ENCODE measurements at regions not wholly inside any gene's neighbourhood (a gene's known extent, or its start where the extent isn't known, plus 50 kb on each side); places are given as distances from the start of the nearest gene placed in this dataset.

DNA sequence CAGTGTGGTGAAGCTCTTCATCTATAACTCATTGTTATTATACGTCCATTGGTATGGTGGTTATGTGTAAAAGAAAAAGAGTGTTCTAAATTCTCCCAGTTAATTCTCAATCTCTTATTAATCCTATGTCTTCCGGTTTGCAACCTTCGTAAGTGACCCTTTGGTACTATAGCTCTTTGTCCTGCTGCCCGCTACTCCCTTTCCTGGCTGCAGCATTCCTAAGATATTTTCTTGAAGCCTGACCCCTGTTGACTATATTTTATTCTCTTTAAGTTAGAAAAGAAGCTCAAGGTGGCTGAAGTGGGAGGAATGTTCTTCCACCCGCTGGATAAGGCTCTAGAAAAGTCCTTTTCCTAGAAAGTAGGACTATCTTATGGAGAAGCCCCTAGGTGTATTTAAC, 684.8 kb downstream of the SOCS6 start:
- Histone ChIP-seq H3K9me3 (ENCODE audit: low read length) (no peaks in the 10 kb centered on the region), H3K79me2 (ENCODE audit: insufficient read depth, low read length) (no peaks in the 10 kb centered on the region), H3K27ac (ENCODE audit: extremely low read length, insufficient read depth, low read length) (no peak overlapping the region), H3K4me2 (ENCODE audit: low read depth, low read length) (no peak overlapping the region), H2AFZ (ENCODE audit: low read length) (no peak overlapping the region), H3K4me3 (replicated peaks in 1 of 3; ENCODE audit: insufficient read depth in 1 of 3, low read depth in 2 of 3, low read length in 3 of 3) (no peak overlapping the region), H3K27me3 (ENCODE audit: control insufficient read depth in 1 of 2, insufficient read depth in 2 of 2, low read length in 2 of 2) (no peaks in the 10 kb centered on the region), H3K4me1 (ENCODE audit: insufficient read depth, low read length) (no peaks in the 10 kb centered on the region), H4K20me1 (ENCODE audit: insufficient read depth, low read length) (no peaks in the 10 kb centered on the region), H3K36me3 (replicated peaks in 1 of 2; ENCODE audit: control insufficient read depth in 1 of 2, insufficient read depth in 2 of 2, low read length in 2 of 2) (no peaks in the 10 kb centered on the region), H3K9ac (ENCODE audit: insufficient read depth, low read depth, low read length) (no peak overlapping the region)
- in situ Hi-C loops (cut with HindIII; ENCODE audit: extremely low pct_ligation_motif_present, low pct_unique_long_range_greater_than_20kb): no loop called here
- BruUV-seq (replicated peaks): no TSS peak
- DNase-seq (ENCODE audit: low spot score) (no peak), ATAC-seq (no peak), FAIRE-seq (no peak)
- TF ChIP-seq ASH2L (IDR thresholded peaks at IDR 0.05; ENCODE audit: insufficient read length, low read depth, low read length): no peak
- no peak for TF ChIP-seq RFX5 (IDR thresholded peaks at IDR 0.05; ENCODE audit: low read depth, low read length)
- TF ChIP-seq FOXP1 (IDR thresholded peaks at IDR 0.05): no peak
- TF ChIP-seq FOXP1 (CRISPR knock-in tag; IDR thresholded peaks at IDR 0.05): no peak
- TF ChIP-seq ZNF567 (CRISPR knock-in tag; IDR thresholded peaks at IDR 0.05; ENCODE audit: borderline replicate concordance): no peak
- no peak for TF ChIP-seq NPAS2 (CRISPR knock-in tag; IDR thresholded peaks at IDR 0.05; ENCODE audit: borderline replicate concordance)
- TF ChIP-seq, protein P1, sequence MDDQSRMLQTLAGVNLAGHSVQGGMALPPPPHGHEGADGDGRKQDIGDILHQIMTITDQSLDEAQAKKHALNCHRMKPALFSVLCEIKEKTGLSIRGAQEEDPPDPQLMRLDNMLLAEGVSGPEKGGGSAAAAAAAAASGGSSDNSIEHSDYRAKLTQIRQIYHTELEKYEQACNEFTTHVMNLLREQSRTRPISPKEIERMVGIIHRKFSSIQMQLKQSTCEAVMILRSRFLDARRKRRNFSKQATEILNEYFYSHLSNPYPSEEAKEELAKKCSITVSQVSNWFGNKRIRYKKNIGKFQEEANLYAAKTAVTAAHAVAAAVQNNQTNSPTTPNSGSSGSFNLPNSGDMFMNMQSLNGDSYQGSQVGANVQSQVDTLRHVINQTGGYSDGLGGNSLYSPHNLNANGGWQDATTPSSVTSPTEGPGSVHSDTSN (CRISPR knock-in tag; IDR thresholded peaks at IDR 0.05; ENCODE audit: borderline replicate concordance): no peak
- TF ChIP-seq, protein P2, sequence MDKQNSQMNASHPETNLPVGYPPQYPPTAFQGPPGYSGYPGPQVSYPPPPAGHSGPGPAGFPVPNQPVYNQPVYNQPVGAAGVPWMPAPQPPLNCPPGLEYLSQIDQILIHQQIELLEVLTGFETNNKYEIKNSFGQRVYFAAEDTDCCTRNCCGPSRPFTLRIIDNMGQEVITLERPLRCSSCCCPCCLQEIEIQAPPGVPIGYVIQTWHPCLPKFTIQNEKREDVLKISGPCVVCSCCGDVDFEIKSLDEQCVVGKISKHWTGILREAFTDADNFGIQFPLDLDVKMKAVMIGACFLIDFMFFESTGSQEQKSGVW (CRISPR knock-in tag; IDR thresholded peaks at IDR 0.05; ENCODE audit: borderline replicate concordance): no peak
- ChIA-PET POLR2A (no interaction called here), CTCF (ENCODE audit: low intra/inter-chr PET ratio, low total read pairs) (no interaction called here)
- intact Hi-C loops (cut with micrococcal nuclease; ENCODE audit: unreplicated experiment): no loop called here
- WGBS (ENCODE audit: low lambda C conversion rate): 2% methylated on average over 5 of the region's 5 CpGs

- no peaks in the 10 kb centered on the region for H3K9me3 ChIP-seq (ENCODE audit: low read length)
- CTCF ChIA-PET (ENCODE audit: low intra/inter-chr PET ratio, low total read pairs): no interaction called here
- intact Hi-C loops (cut with micrococcal nuclease; ENCODE audit: unreplicated experiment): no loop called here
- H3K79me2 ChIP-seq (ENCODE audit: insufficient read depth, low read length): no peaks in the 10 kb centered on the region
- no peak overlapping the region for H3K27ac ChIP-seq (ENCODE audit: extremely low read length, insufficient read depth, low read length)
- DNase-seq (ENCODE audit: low spot score): no peak
- FAIRE-seq: no peak
- no peak overlapping the region for H2AFZ ChIP-seq (ENCODE audit: low read length)
- whole genome bisulfite sequencing (ENCODE audit: low lambda C conversion rate): 21% methylated on average over 3 of the region's 3 CpGs
- BruUV-seq (replicated peaks): no TSS peak
- no peaks in the 10 kb centered on the region for H3K4me1 ChIP-seq (ENCODE audit: insufficient read depth, low read length)
- no peak for ATAC-seq
- no peak overlapping the region for H3K4me2 ChIP-seq (ENCODE audit: low read depth, low read length)
- POLR2A ChIA-PET: no interaction called here
- no peak overlapping the region for H3K4me3 ChIP-seq (replicated peaks in 1 of 3; ENCODE audit: insufficient read depth in 1 of 3, low read depth in 2 of 3, low read length in 3 of 3)
- no peaks in the 10 kb centered on the region for H3K27me3 ChIP-seq (ENCODE audit: control insufficient read depth in 1 of 2, insufficient read depth in 2 of 2, low read length in 2 of 2)
- H3K36me3 ChIP-seq (replicated peaks in 1 of 2; ENCODE audit: control insufficient read depth in 1 of 2, insufficient read depth in 2 of 2, low read length in 2 of 2): no peaks in the 10 kb centered on the region
- in situ Hi-C loops (cut with HindIII; ENCODE audit: extremely low pct_ligation_motif_present, low pct_unique_long_range_greater_than_20kb): no loop called here
- no peaks in the 10 kb centered on the region for H4K20me1 ChIP-seq (ENCODE audit: insufficient read depth, low read length)
- H3K9ac ChIP-seq (ENCODE audit: insufficient read depth, low read depth, low read length): no peak overlapping the region
- TF ChIP-seq ZFP37 (CRISPR knock-in tag; IDR thresholded peaks at IDR 0.05; ENCODE audit: borderline replicate concordance) (no peak), YY1 (IDR thresholded peaks at IDR 0.05; ENCODE audit: insufficient read depth, insufficient replicate concordance, low read depth, low read length) (no peak), TIGD3 (CRISPR knock-in tag; IDR thresholded peaks at IDR 0.05; ENCODE audit: borderline replicate concordance) (no peak), HNRNPH1 (optimal IDR thresholded peaks at IDR 0.05; ENCODE audit: low read depth, low read length) (no peak), MAX (IDR thresholded peaks at IDR 0.05) (no peak), ZSCAN9 (CRISPR knock-in tag; IDR thresholded peaks at IDR 0.05; ENCODE audit: borderline replicate concordance) (no peak), PHB2 (IDR thresholded peaks at IDR 0.05; ENCODE audit: partially characterized antibody) (no peak), ZNF558 (CRISPR knock-in tag; IDR thresholded peaks at IDR 0.05; ENCODE audit: borderline replicate concordance) (no peak), KDM5A (IDR thresholded peaks at IDR 0.05; ENCODE audit: borderline replicate concordance, low read length) (no peak), EEA1 (CRISPR knock-in tag; IDR thresholded peaks at IDR 0.05; ENCODE audit: borderline replicate concordance) (no peak)
These were observed 677.6 kb downstream of the SOCS6 start for GRCh38 chr18:70966419-70966818.

Measured in HepG2 (cell line).